HepG2 (cell line): ENCODE measurements at regions not wholly inside any gene's neighbourhood (a gene's known extent, or its start where the extent isn't known, plus 50 kb on each side); places are given as distances from the start of the nearest gene placed in this dataset.

Experiments
- ATAC-seq: fragments of 200-7000 bp; cut with Tn5 transposase; 3 replicates; pipeline ENCODE4 v1.9.1; 2020; ENCODE audit warnings: mild to moderate bottlenecking, moderate library complexity
- BruUV-seq: library from RNA; stranded (reverse); fragments of 400-500 nt; replicated peaks from 2 replicates; lab custom pipeline; 2021; lab: Mats Ljungman, UMichigan
- CTCF ChIA-PET: fragments of 300-600 bp; formaldehyde crosslinking; extraction: SDS; loops from one replicate; lab custom pipeline; 2021; ENCODE audit warnings: low total read pairs, inconsistent platforms, low intra/inter-chr PET ratio; lab: Yijun Ruan, JAX
- POLR2A ChIA-PET: fragments of 350-600 bp; sonication (Branson Sonifier 250); formaldehyde crosslinking; loops from one replicate; lab custom pipeline; 2020; ENCODE audit warnings: antibody characterized with exemption, inconsistent platforms; lab: Yijun Ruan, JAX
- DNase-seq: peaks from one replicate; pipeline ENCODE4 v3.0.0-alpha.2; 2015; ENCODE audit warnings: low spot score
- FAIRE-seq: peaks from 3 replicates; lab custom pipeline; 2011; peaks lifted over from hg19 to GRCh38; lab: Jason Lieb, UNC
- H2AFZ ChIP-seq: one replicate; pipeline ENCODE4 v1.6.1; 2011; ENCODE audit warnings: low read length, inconsistent platforms
- H3K27ac ChIP-seq: fragments of 300-600 bp; 3 replicates; pipeline ENCODE4 v1.8.0; 2011; ENCODE audit warnings: mixed run types, mild to moderate bottlenecking, mixed read lengths, low read length, inconsistent platforms; ENCODE audit not compliant: insufficient read depth; ENCODE audit errors: extremely low read length
- H3K27me3 ChIP-seq, 2 experiments: fragments of 200-600 bp in 1 of 2; 2 replicates in 1 of 2; 3 replicates in 1 of 2; pipeline versions ENCODE4 v1.6.0 to v1.8.0; 2011; ENCODE audit warnings: low read length in 2 of 2, mild to moderate bottlenecking in 2 of 2, moderate library complexity in 2 of 2, inconsistent platforms in 1 of 2; ENCODE audit not compliant: insufficient read depth in 2 of 2, control insufficient read depth in 1 of 2
- H3K36me3 ChIP-seq, 2 experiments: fragments of 200-600 bp in 1 of 2; replicated peaks in 1 of 2; 2 replicates in 1 of 2; 3 replicates in 1 of 2; pipeline versions ENCODE4 v1.5.1 to v1.8.0; 2011; ENCODE audit warnings: low read length in 2 of 2, inconsistent platforms in 1 of 2; ENCODE audit not compliant: insufficient read depth in 2 of 2, control insufficient read depth in 1 of 2
- H3K4me1 ChIP-seq: 2 replicates; pipeline ENCODE4 v1.5.1; 2012; ENCODE audit warnings: low read length, inconsistent platforms; ENCODE audit not compliant: insufficient read depth
- H3K4me2 ChIP-seq: 2 replicates; pipeline ENCODE4 v1.6.0; 2011; ENCODE audit warnings: low read depth, low read length, inconsistent platforms
- H3K4me3 ChIP-seq, 3 experiments: fragments of 200-600 bp in 1 of 3; sonication (generic), shearing (Covaris generic) in 1 of 3; replicated peaks in 1 of 3; 2 replicates each; pipeline ENCODE4 v1.5.1; 2011 to 2016; ENCODE audit warnings: low read length in 3 of 3, inconsistent platforms in 2 of 3, low read depth in 2 of 3, mild to moderate bottlenecking in 2 of 3, control low read depth in 1 of 3, mixed read lengths in 1 of 3; ENCODE audit not compliant: insufficient read depth in 1 of 3
- H3K79me2 ChIP-seq: one replicate; pipeline ENCODE4 v1.6.1; 2011; ENCODE audit warnings: low read length, inconsistent platforms; ENCODE audit not compliant: insufficient read depth
- H3K9ac ChIP-seq: 2 replicates; pipeline ENCODE4 v1.6.0; 2011; ENCODE audit warnings: mild to moderate bottlenecking, low read depth, low read length, inconsistent platforms; ENCODE audit not compliant: insufficient read depth
- H3K9me3 ChIP-seq: 2 replicates; pipeline ENCODE4 v1.5.1; 2012; ENCODE audit warnings: mild to moderate bottlenecking, low read length
- H4K20me1 ChIP-seq: 2 replicates; pipeline ENCODE4 v1.6.0; 2011; ENCODE audit warnings: inconsistent platforms, mild to moderate bottlenecking, low read length, moderate library complexity; ENCODE audit not compliant: insufficient read depth
- HNRNPLL ChIP-seq: fragments of 200-400 bp; formaldehyde crosslinking; IDR thresholded peaks from 2 replicates; pipeline ENCODE4 v1.6.1; 2017; ENCODE audit warnings: mild to moderate bottlenecking, low read depth, low read length; ENCODE audit not compliant: poor library complexity, severe bottlenecking
- NFE2L1 ChIP-seq: sonication (generic); formaldehyde crosslinking; IDR thresholded peaks from 2 replicates; pipeline ENCODE4 v1.4.0; 2020; ENCODE audit warnings: missing genetic modification reagents, mild to moderate bottlenecking, borderline replicate concordance
- NR2C2 ChIP-seq: sonication (generic); formaldehyde crosslinking; IDR thresholded peaks from 2 replicates; pipeline ENCODE4 v1.4.0; 2020; ENCODE audit warnings: missing genetic modification reagents, mild to moderate bottlenecking, moderate library complexity, borderline replicate concordance
- PCBP1 ChIP-seq: fragments of 200-400 bp; formaldehyde crosslinking; IDR thresholded peaks from 2 replicates; pipeline ENCODE4 v1.6.1; 2017; ENCODE audit warnings: mild to moderate bottlenecking, low read depth, low read length, borderline replicate concordance
- PRMT3 ChIP-seq: sonication (generic); formaldehyde crosslinking; IDR thresholded peaks from 2 replicates; pipeline ENCODE4 v1.8.1; 2022; ENCODE audit warnings: low read depth, mild to moderate bottlenecking, moderate library complexity, missing genetic modification reagents, borderline replicate concordance
- RORA ChIP-seq: sonication (generic); formaldehyde crosslinking; IDR thresholded peaks from 2 replicates; pipeline ENCODE4 v1.5.0; 2020; ENCODE audit warnings: mild to moderate bottlenecking, missing genetic modification reagents, moderate library complexity
- ZFP36L2 ChIP-seq: sonication (generic); formaldehyde crosslinking; IDR thresholded peaks from 2 replicates; pipeline ENCODE4 v1.4.0; 2020; ENCODE audit warnings: missing genetic modification reagents
- ZNF317 ChIP-seq: sonication (generic); formaldehyde crosslinking; IDR thresholded peaks from 2 replicates; pipeline ENCODE4 v1.5.0; 2020; ENCODE audit warnings: mild to moderate bottlenecking, missing genetic modification reagents
- ZNF382 ChIP-seq: sonication (generic); formaldehyde crosslinking; IDR thresholded peaks from 2 replicates; pipeline ENCODE4 v1.5.0; 2020; ENCODE audit warnings: missing genetic modification reagents, mild to moderate bottlenecking, borderline replicate concordance
- ZNF441 ChIP-seq: sonication (generic); formaldehyde crosslinking; IDR thresholded peaks from 2 replicates; pipeline ENCODE4 v1.7.0; 2021; ENCODE audit warnings: missing genetic modification reagents, borderline replicate concordance
- ZNF740 ChIP-seq: sonication (generic); formaldehyde crosslinking; IDR thresholded peaks from 2 replicates; pipeline ENCODE4 v1.4.0; 2020; ENCODE audit warnings: missing genetic modification reagents
- WGBS: methylation state at CpG from one replicate; pipeline ENCODE4 v1.1.6; 2017; ENCODE audit warnings: low lambda C conversion rate; 5-methylcytosine and 5-hydroxymethylcytosine counted together
- in situ Hi-C: cut with HindIII; loops from 2 replicates; pipeline ENCODE4 v1.10.0; 2017; ENCODE audit warnings: low pct_unique_long_range_greater_than_20kb; ENCODE audit not compliant: extremely low pct_ligation_motif_present
- intact Hi-C: fragments of 100-400 bp; cut with micrococcal nuclease; formaldehyde crosslinking; loops from one replicate; pipeline ENCODE4 v1.10.0; 2022; ENCODE audit not compliant: unreplicated experiment
- TF ChIP-seq, protein P1 (sequence below): sonication (generic); formaldehyde crosslinking; IDR thresholded peaks from 2 replicates; pipeline ENCODE4 v1.4.0; 2020; ENCODE audit warnings: missing genetic modification reagents

GRCh38 chr16:54426553-54426849 is 139.9 kb upstream of the IRX3 start:
- in situ Hi-C loops: no loop called here
- no peaks in the 10 kb centered on the region for H3K36me3 ChIP-seq
- H3K4me2 ChIP-seq: no peak overlapping the region
- H3K27me3 ChIP-seq: peaks cover 2 to 60% of the 10 kb centered on the region in 2 experiments; a peak in 4 of 5 replicates
- 30% methylated on average over 4 of the region's 4 CpGs for WGBS
- H3K4me1 ChIP-seq: peaks cover 51% of the 10 kb centered on the region
- H2AFZ ChIP-seq: no peak overlapping the region
- BruUV-seq: no TSS peak
- POLR2A ChIA-PET: no interaction called here
- FAIRE-seq (no peak), ATAC-seq (no peak), DNase-seq (no peak)
- no peak for TF ChIP-seq ZNF317
- no peaks in the 10 kb centered on the region for H3K79me2 ChIP-seq
- no peak overlapping the region for H3K9ac ChIP-seq
- H4K20me1 ChIP-seq: no peaks in the 10 kb centered on the region
- H3K9me3 ChIP-seq: peaks cover 6% of the 10 kb centered on the region; the same call in 1 of the 2 replicates
- H3K27ac ChIP-seq: no peak overlapping the region
- CTCF ChIA-PET: no interaction called here
- intact Hi-C loops: no loop called here
- H3K4me3 ChIP-seq: no peak overlapping the region

DNA sequence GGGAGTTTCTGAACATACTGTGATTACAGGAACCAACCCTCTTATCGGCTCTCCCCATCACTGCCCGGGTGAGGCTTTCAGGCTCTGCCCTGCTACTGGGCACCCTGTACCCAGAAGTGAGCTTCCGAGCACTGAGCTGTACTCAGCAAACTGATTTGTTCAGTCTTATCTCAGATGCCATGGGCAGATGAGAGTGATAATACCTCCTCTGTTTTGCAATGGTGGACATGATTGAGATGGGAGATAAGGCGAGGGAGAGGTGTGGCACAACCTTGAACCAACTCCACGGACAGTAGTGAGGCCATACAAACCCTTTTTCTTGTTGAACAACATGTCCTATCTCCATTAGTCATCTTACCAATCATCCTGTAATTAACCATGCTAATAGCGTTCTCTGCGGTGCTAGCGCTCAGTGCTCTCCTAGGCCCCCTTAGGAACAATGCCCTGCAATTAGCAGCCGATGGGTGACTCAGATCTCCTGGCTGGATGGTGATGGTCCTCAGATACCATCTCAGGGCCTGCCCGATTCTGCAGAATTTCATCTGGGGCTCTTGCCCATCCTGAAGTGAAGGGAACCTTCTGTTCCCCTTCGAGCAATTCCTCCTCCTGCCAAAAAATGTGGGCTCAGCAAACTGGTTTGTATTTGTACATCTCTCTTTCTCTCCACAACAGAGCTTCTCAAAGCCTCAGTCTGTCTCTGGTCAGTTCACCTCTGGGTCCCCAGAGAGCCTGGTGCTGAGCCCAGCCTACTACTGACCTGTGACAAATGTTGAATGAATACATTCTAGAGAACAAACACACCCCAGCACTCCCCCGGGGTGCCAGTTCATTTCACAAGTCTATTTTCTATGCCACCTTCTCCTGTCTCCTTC is 139.3 kb upstream of the IRX3 start:
- Histone ChIP-seq H3K4me2 (no peak overlapping the region), H3K9me3 (peaks cover 6% of the 10 kb centered on the region; the same call in 1 of the 2 replicates), H3K9ac (no peak overlapping the region), H3K4me3 (no peak overlapping the region), H3K27ac (no peak overlapping the region), H3K27me3 (peaks cover 2 to 55% of the 10 kb centered on the region in 2 experiments; a peak in 4 of 5 replicates), H3K79me2 (no peaks in the 10 kb centered on the region), H3K36me3 (no peaks in the 10 kb centered on the region), H2AFZ (no peak overlapping the region), H4K20me1 (no peaks in the 10 kb centered on the region), H3K4me1 (peaks cover 46% of the 10 kb centered on the region)
- 38% methylated on average over 12 of the region's 12 CpGs for WGBS
- no TSS peak for BruUV-seq
- FAIRE-seq: no peak
- in situ Hi-C loops: no loop called here
- CTCF ChIA-PET: no interaction called here
- intact Hi-C loops: no loop called here
- POLR2A ChIA-PET: no interaction called here
- TF ChIP-seq ZNF382 (CRISPR knock-in tag) (no peak), ZNF740 (CRISPR knock-in tag) (no peak), ZFP36L2 (CRISPR knock-in tag) (no peak), PRMT3 (CRISPR knock-in tag) (no peak), HNRNPLL (no peak), NR2C2 (CRISPR knock-in tag) (no peak), RORA (CRISPR knock-in tag) (no peak), ZNF441 (CRISPR knock-in tag) (no peak), NFE2L1 (CRISPR knock-in tag) (no peak), PCBP1 (no peak)
- TF ChIP-seq, protein P1, sequence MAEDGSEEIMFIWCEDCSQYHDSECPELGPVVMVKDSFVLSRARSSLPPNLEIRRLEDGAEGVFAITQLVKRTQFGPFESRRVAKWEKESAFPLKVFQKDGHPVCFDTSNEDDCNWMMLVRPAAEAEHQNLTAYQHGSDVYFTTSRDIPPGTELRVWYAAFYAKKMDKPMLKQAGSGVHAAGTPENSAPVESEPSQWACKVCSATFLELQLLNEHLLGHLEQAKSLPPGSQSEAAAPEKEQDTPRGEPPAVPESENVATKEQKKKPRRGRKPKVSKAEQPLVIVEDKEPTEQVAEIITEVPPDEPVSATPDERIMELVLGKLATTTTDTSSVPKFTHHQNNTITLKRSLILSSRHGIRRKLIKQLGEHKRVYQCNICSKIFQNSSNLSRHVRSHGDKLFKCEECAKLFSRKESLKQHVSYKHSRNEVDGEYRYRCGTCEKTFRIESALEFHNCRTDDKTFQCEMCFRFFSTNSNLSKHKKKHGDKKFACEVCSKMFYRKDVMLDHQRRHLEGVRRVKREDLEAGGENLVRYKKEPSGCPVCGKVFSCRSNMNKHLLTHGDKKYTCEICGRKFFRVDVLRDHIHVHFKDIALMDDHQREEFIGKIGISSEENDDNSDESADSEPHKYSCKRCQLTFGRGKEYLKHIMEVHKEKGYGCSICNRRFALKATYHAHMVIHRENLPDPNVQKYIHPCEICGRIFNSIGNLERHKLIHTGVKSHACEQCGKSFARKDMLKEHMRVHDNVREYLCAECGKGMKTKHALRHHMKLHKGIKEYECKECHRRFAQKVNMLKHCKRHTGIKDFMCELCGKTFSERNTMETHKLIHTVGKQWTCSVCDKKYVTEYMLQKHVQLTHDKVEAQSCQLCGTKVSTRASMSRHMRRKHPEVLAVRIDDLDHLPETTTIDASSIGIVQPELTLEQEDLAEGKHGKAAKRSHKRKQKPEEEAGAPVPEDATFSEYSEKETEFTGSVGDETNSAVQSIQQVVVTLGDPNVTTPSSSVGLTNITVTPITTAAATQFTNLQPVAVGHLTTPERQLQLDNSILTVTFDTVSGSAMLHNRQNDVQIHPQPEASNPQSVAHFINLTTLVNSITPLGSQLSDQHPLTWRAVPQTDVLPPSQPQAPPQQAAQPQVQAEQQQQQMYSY (CRISPR knock-in tag): no peak
- DNase-seq: no peak
- ATAC-seq: no peak
